SK-MEL-5 (cell line): ENCODE measurements at regions not wholly inside any gene's neighbourhood (a gene's known extent, or its start where the extent isn't known, plus 50 kb on each side); places are given as distances from the start of the nearest gene placed in this dataset.
A peak's percentile ranks its signal among the peaks of the same experiment; 100 is the strongest.

Experiments used
- DNase-seq: peaks from one replicate; pipeline ENCODE4 v3.0.0-alpha.2; 2016; ENCODE audit warnings: low read depth, low spot score
- in situ Hi-C: cut with HindIII; loops from 2 replicates; pipeline ENCODE4 v1.10.0; 2016; ENCODE audit warnings: low sequenced_read_pairs, high pct_unique_total_duplicates, low pct_unique_long_range_greater_than_20kb

DNA sequence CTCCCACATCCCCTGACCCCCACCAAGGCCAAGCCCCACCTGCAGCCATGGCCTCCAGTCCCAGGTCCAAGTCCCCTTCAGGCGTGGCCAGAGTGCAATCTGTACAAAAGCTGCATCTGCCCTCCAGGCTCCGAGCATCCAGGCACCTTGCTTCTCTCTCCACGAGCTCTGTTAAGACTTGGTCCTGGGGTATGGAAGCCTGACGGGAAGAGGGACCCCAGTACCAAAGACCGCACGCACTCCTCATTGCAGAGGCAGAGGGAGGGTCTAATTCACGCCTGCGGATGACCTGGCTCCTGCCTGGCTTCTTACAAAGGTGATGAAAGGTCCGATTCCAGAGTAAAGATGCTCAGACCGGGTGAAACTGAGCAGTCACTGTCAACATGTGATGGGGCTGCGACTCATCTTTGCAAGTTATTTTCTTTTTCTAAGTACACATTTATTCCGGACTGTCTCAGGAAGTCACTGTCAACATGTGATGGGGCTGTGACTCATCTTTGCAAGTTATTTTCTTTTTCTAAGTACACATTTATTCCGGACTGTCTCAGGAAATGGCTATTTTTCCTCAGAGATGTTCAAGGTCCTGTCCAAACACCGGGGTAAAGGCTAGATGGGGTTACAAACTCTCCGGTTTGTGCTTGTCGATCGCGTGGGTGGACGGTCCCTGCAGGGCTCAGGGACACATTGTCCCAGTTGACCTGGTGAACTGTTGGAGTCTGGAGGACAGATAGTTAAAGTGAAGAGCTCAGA, 252.0 kb upstream of the IRX4 start:
- DNase-seq, result no peak
- in situ Hi-C loops, result no loop called here

DNA sequence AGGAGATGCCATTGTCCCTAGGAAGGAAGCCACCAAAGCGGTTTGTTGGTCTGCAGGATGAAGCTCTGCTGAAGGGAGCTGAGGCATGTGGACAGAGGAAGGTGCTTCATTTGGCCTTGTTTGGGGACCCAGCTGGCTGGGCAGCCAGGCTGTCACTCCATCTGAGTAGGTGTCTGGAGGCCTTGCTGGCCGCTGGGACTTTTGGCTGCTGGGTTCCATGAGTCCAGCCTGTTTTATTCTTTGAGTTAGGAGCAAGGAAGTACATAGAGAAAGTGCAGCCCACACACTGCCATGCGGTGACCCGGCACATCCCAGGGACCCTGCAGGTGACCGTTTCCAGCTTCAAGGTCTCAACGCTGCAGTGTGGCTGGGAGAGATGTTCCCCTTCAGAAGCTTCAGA, 251.2 kb upstream of the IRX4 start:
- in situ Hi-C loops, result no loop called here
- DNase-seq, result no peak

DNA sequence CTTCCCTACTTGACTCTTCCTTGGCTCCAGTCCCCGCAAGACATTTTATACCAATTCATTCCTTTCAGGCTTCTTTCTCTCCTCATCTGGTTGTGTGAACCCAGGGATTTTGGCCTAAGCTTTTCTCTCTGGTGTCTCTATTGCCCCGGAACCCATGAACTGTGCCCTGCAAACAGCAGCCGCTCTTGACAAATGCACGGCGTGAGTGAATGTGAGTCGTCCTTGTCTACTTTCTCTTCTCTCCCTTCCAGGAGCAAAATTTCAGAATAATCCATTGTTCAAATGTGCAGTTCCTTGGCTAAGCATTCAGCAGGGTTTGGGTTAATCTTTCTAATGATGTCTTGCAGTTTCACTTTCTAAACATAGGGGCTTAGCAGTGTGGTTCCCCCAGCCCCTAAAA, 250.4 kb upstream of the IRX4 start:
- in situ Hi-C loops, result no loop called here
- DNase-seq, result no peak

DNA sequence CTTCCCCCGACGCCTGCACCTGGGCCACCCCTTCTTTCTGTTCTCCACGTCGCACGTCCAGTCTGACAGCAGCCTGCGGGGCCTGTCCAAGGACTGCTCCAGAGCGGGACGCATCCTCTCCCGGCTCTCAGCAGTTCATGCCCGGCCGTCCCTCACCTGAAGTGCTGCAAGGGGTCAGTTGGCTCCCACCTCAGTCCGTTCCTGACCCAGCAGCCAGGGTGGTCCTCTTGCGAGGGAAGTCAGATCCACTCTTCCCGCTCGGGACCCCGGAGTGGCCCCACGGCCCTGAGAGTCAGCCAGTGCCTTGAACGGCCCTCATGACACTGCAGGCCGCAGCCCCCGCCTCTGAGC, 249.7 kb upstream of the IRX4 start:
- no peak for DNase-seq
- in situ Hi-C loops, result no loop called here

DNA sequence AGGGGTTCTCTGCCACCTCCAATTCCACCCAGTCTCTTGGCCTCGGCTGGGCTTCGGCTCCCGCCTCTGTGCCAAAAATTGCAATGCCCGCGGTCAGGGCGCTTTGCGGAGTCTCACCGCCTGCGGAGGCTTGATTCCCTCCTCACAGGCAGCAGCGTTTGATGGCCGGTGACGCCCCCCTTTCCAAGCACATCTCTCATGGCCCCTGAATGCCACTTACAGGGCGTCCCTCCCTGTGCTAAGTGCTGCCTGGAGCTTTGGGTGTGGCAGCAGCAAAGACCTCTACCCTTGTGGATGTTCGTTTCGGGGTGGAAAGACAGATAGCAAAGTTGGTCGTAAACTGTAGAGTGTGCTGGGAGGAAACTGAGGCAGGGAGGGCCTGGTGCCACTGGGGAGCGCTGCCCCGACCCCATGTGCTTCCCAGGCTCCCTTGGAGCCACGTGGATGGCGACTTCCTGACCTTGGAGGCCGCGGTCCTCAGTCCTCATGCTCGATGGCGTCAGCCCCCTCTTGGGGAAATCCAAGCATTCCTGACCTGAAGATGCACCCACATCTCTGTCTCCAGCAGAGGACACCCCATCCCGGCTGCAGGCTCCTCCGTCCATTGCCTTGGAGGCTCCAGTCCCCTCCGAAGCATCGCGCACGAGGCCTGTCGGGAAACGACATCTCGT, 249.2 kb upstream of the IRX4 start:
- in situ Hi-C loops, result no loop called here
- no peak for DNase-seq

DNA sequence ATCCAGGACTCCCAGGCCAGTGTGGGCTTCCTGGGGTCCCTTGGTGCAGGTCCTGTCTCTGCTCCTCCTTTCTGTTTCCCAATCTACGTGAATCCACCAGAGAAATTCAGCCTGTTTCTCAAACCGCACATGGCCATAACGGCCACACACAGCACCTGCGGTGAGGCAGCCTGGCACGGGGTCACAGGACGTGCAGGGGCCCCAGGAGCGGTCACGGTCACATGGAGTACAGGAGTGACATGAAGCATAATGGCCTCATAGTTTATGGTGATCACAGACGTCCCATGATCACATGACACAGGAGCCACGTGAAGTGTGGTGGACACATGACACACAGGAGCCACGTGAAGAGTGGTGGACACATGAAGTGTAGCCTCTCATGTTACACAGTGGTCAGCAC, 248.5 kb upstream of the IRX4 start:
- peak; percentile 31 for DNase-seq
- in situ Hi-C loops, result no loop called here

DNA sequence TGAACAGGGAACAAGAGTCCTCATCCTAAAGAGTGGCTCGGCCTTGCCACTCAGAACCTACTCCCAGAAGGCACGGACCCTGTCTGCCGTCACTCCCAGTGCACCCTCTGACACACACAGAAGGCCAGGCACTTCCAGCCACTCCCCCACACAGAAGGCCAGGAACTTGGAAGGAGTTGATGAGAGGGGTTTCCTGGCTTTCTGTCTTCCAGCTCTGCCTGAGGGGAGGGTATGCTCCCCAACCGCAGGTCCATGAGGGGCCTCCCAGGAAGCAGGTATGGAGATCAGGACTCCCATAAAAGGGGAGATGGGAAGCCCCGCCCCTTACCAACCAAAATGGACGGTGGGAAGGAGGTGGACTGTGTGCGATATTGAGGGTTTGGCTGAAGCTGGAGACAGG, 247.6 kb upstream of the IRX4 start:
- DNase-seq, result no peak
- in situ Hi-C loops, result no loop called here

DNA sequence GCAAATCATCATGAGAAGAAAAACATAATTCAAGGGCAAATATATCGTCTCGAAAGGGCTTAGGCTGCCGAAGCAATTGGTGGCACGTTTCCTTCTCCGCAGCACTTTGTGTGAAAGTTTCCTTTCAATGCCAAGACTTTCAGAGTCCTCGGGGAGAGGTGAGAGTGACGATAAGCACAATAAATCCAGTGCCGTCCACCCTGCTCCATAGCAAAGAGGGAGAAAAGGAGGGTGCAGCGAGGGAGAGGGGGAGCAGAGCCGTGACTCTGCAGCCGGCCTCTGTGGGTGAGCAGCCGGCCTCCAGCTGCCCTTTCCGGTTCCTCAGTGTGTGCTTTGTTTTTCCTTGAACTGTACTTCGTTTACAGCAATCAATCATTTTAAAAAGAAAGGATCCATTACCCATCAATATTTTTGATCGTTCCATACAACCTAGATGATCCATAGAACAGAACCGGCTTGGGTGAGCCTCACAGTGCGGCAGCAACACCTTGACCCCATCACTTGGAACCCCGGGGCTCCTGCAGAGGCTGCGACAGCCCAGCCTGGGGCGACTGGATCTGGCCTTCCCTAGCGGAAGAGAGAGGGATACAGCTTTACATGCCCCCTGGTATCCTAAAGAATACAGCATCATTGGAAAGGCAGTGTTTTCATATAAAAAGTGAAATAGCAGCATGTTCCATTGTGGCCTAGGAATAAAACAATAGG, 247.0 kb upstream of the IRX4 start:
- in situ Hi-C loops, result no loop called here
- DNase-seq, result no peak

DNA sequence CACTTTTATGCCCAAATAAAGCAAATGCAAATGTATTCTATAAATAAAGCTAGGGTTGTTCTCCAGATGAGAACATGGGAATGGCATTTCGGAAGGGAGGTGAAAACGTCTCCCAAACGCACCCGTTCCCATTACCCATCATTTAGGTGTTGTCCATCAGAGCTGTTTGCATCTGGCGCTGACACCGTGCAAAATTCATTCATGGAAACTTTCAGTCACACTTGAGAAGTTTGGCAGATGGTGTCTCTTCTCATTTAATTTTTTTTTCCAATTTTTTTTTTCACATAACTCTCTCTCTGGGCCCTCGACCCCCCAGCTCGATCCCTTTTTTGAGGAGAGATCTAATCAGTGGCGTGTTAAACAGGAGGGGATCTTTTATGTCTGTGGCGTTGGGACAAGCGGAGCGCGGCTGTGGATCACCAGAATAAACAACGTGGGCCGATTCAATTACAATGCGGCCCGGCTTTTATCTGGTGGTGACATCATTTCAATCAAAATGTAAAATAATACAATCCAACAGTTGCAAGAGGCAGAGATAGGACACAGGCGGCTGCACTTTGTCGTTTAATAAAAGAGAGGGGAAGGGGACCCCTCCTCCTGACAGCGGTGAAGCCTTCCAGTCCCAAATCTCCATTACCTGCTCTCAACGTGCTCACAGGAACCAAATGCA, 246.1 kb upstream of the IRX4 start:
- in situ Hi-C loops, result no loop called here
- no peak for DNase-seq

DNA sequence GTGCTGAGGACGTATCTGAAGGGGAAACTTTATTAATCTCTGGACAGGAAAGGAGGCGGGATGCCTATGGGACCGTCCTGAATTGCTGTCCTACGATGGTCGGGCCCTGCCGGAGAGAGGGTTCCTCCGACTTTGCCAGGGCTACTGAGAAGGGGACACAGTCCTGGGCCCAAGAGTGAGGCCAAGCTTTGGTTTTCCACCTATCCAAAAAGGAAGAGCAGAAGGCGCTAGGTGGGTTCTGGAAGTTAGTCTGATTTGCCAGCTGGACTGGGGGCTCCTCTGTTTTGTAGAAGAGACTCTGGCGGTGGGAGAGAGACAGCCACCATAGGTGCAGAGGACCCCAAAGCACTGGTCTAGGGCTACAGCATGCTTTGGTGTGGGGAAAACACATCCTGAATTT, 243.8 kb upstream of the IRX4 start:
- DNase-seq, result no peak
- in situ Hi-C loops, result no loop called here

DNA sequence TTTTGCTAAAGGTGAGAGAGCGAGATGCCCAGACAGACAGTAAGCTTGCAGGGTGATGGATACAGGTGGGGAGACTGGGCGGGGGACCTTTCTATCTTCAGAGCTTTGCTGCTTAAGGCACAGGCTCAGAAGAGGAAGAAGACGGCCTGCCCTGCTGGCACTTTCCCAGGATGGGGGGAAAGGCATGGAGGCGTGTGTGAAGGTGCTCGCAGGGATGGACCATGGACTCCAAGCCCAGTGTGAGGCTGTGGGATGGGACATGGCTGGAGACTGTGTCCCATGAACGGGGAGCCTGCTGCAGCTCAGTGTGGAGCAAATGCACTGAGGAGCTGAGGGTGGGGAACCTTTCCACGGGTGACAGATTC, 243.2 kb upstream of the IRX4 start:
- no peak for DNase-seq
- in situ Hi-C loops, result no loop called here

DNA sequence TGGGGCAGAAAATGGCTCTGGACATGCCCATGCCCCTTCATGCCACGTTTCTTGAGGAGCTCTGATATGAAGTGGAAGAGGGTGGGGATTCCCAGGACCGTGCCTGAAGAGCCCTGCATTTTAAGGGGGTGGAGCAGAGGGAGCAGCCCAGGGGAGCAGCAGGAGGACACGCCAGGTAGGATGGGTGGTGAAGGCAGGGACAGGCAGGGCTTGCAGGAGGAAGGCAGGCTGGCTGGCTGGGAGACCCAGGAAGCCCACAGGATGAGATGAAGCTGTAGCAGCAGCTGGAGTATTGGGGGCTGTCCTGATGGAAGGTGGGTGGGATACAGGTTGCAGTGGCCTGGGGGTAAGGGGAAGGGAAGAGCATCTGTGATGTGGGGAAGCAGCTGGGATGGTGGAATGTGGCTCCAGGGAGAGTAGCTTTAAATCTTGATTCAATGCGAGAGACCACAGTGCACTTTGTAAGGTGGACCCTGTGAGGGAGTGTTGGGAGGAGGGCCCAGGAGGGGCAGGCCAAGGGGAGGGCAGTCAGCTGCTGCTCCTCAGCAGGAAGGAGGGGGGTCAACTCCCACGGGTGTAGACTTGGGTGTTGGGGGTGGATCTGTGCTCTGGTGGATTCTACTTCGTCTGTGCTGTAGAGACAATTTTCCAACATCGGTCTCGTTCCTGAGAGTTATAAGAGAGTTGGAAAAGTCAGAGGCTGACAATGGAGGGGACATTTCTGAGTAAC, 242.6 kb upstream of the IRX4 start:
- DNase-seq, result no peak
- in situ Hi-C loops, result no loop called here

DNA sequence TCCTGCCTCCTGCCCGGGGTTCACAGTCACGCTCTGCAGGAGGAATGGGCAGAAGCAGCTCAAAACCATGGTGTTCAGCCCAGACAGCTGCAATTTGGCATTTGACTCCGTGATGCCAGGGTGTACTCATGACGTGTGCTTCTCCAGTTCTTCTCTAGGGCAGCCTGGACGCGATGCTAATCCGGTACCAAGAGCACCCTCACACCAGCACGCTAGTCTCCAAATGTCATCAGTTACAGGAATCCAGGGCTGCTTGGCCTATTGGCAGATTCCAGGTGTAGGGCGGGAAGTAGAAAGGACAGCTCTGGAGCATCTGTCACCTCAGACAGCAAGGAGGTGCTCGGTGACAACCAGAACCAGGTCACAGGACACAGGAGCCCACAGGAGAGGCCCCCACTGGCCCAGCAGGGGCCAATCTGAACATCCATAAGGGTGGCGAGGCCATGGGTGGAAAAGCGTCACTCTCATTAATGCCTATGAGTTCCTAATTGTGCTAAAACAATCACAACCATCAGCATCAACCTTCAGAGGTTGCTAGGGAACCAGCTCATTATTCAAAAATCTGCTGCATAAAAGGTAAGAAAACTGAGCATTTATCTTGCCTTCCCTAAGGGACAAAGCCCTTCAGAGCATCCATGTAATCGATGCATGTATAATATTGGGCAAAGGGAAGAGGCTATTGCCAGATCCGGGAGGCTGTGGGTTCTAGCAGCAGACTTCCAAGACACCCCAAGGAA, 241.9 kb upstream of the IRX4 start:
- in situ Hi-C loops, result no loop called here

DNA sequence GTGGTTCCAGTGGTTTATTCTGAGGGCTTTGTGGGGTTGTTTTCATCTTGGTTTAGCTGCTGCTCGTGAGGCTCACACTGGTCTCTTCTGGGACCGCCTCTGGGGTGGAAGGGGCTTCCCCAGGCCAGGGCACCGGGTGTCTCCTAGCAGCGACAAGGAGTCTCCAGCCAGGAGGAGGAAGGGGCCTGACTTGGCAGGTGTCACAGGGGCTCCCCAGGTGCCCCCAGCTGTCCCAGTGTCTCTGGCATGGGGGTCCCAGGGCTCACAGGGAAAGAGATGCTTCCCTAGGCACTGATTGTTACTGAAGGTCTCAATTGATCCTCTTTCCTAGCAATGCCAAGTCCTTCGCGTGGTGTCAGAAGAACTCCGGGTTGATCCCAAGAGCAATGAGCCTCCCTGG, 241.1 kb upstream of the IRX4 start:
- DNase-seq, result no peak
- in situ Hi-C loops, result no loop called here

More for the DNA sequence above, 241.9 kb upstream of the IRX4 start:
- DNase-seq, result no peak

DNA sequence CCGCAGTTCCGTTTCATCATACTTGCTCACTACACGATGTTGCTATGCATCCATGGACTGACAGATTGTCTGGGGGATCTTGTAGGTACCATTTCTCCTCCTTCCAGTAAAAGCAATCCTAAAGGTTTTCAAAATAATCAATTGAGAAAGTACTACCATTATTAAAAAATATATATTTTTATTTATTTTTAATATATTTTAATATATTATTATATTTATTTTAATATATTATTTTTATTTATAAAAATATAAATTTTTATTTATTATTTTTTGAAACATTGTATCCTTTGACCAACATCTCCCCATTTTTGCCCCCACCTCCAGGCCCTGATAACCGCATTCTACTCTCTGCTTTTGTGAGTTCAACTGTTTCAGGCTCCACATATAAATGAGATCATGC, 237.6 kb upstream of the IRX4 start:
- in situ Hi-C loops, result no loop called here

DNA sequence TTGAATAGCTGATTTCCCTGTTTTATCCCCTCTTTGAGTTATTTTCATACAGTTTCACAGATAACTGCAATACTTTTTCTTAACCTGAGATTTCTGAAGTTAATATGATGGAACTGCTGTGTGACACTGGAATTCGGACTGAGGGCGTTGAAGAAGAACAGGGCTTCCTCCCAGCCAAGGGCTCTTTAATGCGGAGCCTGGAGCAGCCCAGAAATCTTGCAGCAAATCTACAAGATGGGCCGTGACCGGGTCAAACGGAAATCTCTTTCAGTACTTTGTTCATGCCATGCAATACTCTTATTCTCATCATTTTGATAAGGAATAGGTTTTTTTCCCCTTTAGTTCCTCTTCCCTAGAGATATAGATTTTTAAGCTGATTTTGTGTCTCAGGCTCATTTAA, 236.8 kb upstream of the IRX4 start:
- no peak for DNase-seq
- in situ Hi-C loops, result no loop called here

More for the DNA sequence above, 237.6 kb upstream of the IRX4 start:
- DNase-seq, result no peak

DNA sequence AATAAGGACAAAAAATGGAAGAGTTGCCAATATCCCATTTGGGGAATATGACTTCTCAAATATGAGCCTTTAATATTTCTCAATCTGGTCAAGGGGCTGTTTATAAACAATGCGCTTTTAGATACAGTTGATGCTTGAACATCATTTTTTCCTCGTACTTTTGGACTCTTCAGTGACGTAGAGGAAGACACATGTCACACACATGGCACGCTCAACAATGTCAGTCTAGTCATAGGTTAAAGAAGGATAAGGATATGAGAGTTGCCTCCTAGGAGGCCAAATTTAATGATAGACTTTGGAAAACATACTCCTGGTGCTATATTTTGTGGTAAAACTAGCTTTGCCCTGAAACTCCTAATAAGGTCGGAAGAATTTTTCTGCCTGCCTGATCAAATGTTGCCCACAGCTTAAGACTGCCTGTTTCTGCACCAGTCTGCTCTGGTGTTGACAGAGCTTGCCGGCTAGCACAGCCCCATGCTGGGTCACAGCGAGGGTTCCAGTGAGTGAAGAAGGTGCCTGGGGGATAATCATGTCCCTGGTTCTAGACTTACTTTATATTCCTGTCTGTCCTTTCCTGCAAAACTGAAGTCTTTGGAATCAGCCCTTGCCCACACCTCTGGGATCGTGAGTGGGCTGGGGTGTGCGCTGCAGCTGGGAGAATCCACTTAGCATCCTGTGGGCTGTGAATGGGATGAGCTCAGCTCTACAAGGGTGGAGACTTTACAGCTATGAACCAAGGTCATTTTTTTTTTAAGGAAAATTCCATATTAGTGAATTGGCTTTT, 230.8 kb upstream of the IRX4 start:
- in situ Hi-C loops, result no loop called here
- no peak for DNase-seq
